HCT116 (cell line): ENCODE measurements at regions not wholly inside any gene's neighbourhood (a gene's known extent, or its start where the extent isn't known, plus 50 kb on each side); places are given as distances from the start of the nearest gene placed in this dataset.

Experiments used
- ATAC-seq: fragments of 200-7000 bp; cut with Tn5 transposase; 2 replicates; pipeline ENCODE4 v1.9.1; 2020; ENCODE audit warnings: mild to moderate bottlenecking, moderate library complexity
- BruUV-seq: library from RNA; stranded (reverse); fragments of 400-500 nt; replicated peaks from 2 replicates; lab custom pipeline; 2021; lab: Mats Ljungman, UMichigan
- CTCF ChIA-PET: fragments of 300-600 bp; sonication (Branson Sonifier 250); formaldehyde crosslinking; loops from one replicate; lab custom pipeline; 2021; ENCODE audit warnings: antibody characterized with exemption; lab: Charles Lee
- POLR2A ChIA-PET: fragments of 300-600, 350-600 bp; sonication (Branson Sonifier 250); formaldehyde crosslinking; loops from one replicate; lab custom pipeline; 2021; ENCODE audit warnings: antibody characterized with exemption; lab: Charles Lee
- RAD21 ChIA-PET, 2 experiments: fragments of 300-600 bp; sonication (Branson Sonifier 250); formaldehyde crosslinking; loops; one replicate each; lab custom pipeline; 2023; ENCODE audit warnings: low total read pairs in 2 of 2; ENCODE audit not compliant: uncharacterized antibody in 2 of 2, unreplicated experiment in 2 of 2, low non-redundant PET in 1 of 2; lab: Charles Lee
- DNase-seq: peaks from one replicate; pipeline ENCODE4 v3.0.0-alpha.2; 2010; ENCODE audit warnings: low read depth, low spot score
- H2AFZ ChIP-seq: fragments of 200-600 bp; shearing (Covaris generic), sonication (generic); 2 replicates; pipeline ENCODE4 v1.6.1; 2017; ENCODE audit warnings: low read depth, mixed run types, mixed read lengths, antibody characterized with exemption, low read length; ENCODE audit not compliant: poor library complexity, severe bottlenecking
- H3K27ac ChIP-seq: 2 replicates; pipeline ENCODE4 v1.5.1; 2012; ENCODE audit warnings: low read depth, low read length
- H3K27me3 ChIP-seq: fragments of 200-600 bp; sonication (generic); 2 replicates; pipeline ENCODE4 v1.6.1; 2016; ENCODE audit warnings: mixed run types, low read length, mixed read lengths; ENCODE audit not compliant: insufficient read depth
- H3K36me3 ChIP-seq, 2 experiments: fragments of 200-500 bp in 1 of 2; fragments of 200-600 bp in 1 of 2; sonication (Bioruptor generic) in 1 of 2; sonication (generic) in 1 of 2; 2 replicates each; pipeline versions ENCODE4 v1.5.1 to v1.6.1; 2014 to 2016; ENCODE audit warnings: low read length in 2 of 2, inconsistent platforms in 1 of 2, mixed read lengths in 1 of 2, mixed run types in 1 of 2; ENCODE audit not compliant: insufficient read depth in 2 of 2, control insufficient read depth in 1 of 2
- H3K4me1 ChIP-seq, 2 experiments: fragments of 200-600 bp in 1 of 2; sonication (generic) in 1 of 2; 2 replicates each; pipeline versions ENCODE4 v1.5.1 to v1.6.1; 2012 to 2017; ENCODE audit warnings: low read length in 2 of 2, inconsistent platforms in 1 of 2, mild to moderate bottlenecking in 1 of 2, mixed read lengths in 1 of 2, mixed run types in 1 of 2, moderate library complexity in 1 of 2; ENCODE audit not compliant: insufficient read depth in 2 of 2, control insufficient read depth in 1 of 2
- H3K4me2 ChIP-seq: fragments of 200-600 bp; sonication (generic); 2 replicates; pipeline ENCODE4 v1.6.1; 2017; ENCODE audit warnings: mixed run types, low read length, mixed read lengths
- H3K4me3 ChIP-seq, 2 experiments: fragments of 200-600 bp in 1 of 2; sonication (generic) in 1 of 2; replicated peaks in 1 of 2; 2 replicates each; pipeline ENCODE4 v1.5.1; 2011 to 2016; ENCODE audit warnings: low read length in 2 of 2, control low read depth in 1 of 2, low read depth in 1 of 2, mild to moderate bottlenecking in 1 of 2, mixed read lengths in 1 of 2, mixed run types in 1 of 2
- H3K79me2 ChIP-seq: fragments of 200-600 bp; sonication (generic); 2 replicates; pipeline ENCODE4 v1.6.1; 2017; ENCODE audit warnings: mild to moderate bottlenecking, mixed run types, low read length, moderate library complexity, mixed read lengths; ENCODE audit not compliant: insufficient read depth
- H3K9ac ChIP-seq: fragments of 200-600 bp; sonication (generic); 2 replicates; pipeline ENCODE4 v1.6.1; 2016; ENCODE audit warnings: low read length, mixed read lengths
- H3K9me2 ChIP-seq: fragments of 200-600 bp; sonication (generic), shearing (Covaris generic); 2 replicates; pipeline ENCODE4 v1.6.1; 2017; ENCODE audit warnings: mixed run types, mild to moderate bottlenecking, moderate library complexity; ENCODE audit not compliant: insufficient read depth
- H3K9me3 ChIP-seq, 2 experiments: fragments of 200-500 bp in 1 of 2; fragments of 200-600 bp in 1 of 2; sonication (Bioruptor generic) in 1 of 2; sonication (generic) in 1 of 2; 2 replicates each; pipeline ENCODE4 v1.6.1; 2014 to 2017; ENCODE audit warnings: low read length in 2 of 2, mixed read lengths in 2 of 2, inconsistent platforms in 1 of 2, low read depth in 1 of 2, mild to moderate bottlenecking in 1 of 2, mixed run types in 1 of 2, moderate library complexity in 1 of 2; ENCODE audit not compliant: control insufficient read depth in 1 of 2, insufficient read depth in 1 of 2
- H4K20me1 ChIP-seq: fragments of 200-600 bp; sonication (generic), shearing (Covaris generic); 2 replicates; pipeline ENCODE4 v1.6.1; 2017; ENCODE audit warnings: mixed run types, mild to moderate bottlenecking, moderate library complexity; ENCODE audit not compliant: insufficient read depth
- CBX3 ChIP-seq: IDR thresholded peaks from 2 replicates; pipeline ENCODE4 v1.6.1; 2012; ENCODE audit warnings: low read depth
- EGR1 ChIP-seq: IDR thresholded peaks from 2 replicates; pipeline ENCODE4 v1.6.1; 2012; ENCODE audit warnings: low read depth
- FOSL1 ChIP-seq: IDR thresholded peaks from 2 replicates; pipeline ENCODE4 v1.6.1; 2012; ENCODE audit warnings: low read depth
- POLR2A ChIP-seq: IDR thresholded peaks from 2 replicates; pipeline ENCODE4 v1.7.0; 2011; ENCODE audit warnings: borderline replicate concordance; ENCODE audit not compliant: insufficient read depth, insufficient read length; ENCODE audit errors: extremely low read depth
- POLR2AphosphoS5 ChIP-seq: IDR thresholded peaks from 2 replicates; pipeline ENCODE4 v1.6.1; 2011; ENCODE audit warnings: mild to moderate bottlenecking, low read depth, low read length, moderate library complexity
- SIN3A ChIP-seq: IDR thresholded peaks from 2 replicates; pipeline ENCODE4 v1.6.1; 2012; ENCODE audit warnings: low read depth
- SP1 ChIP-seq: IDR thresholded peaks from 2 replicates; pipeline ENCODE4 v1.6.1; 2012; ENCODE audit warnings: low read depth
- SRF ChIP-seq: IDR thresholded peaks from 2 replicates; pipeline ENCODE4 v1.6.1; 2012; ENCODE audit warnings: low read depth
- intact Hi-C: fragments of 100-400 bp; cut with micrococcal nuclease; formaldehyde crosslinking; loops from 2 replicates; pipeline ENCODE4 v1.10.0; 2022
- TF ChIP-seq, protein P1 (sequence below): IDR thresholded peaks from 2 replicates; pipeline ENCODE4 v1.6.1; 2012; ENCODE audit warnings: low read depth
- TF ChIP-seq, protein P2 (sequence below): IDR thresholded peaks from 2 replicates; pipeline ENCODE4 v1.6.1; 2012
- TF ChIP-seq, protein P3 (sequence below), 3 experiments: fragments of 200-600 bp in 1 of 3; sonication (generic) in 1 of 3; IDR thresholded peaks in 2 of 3; conservative IDR thresholded peaks in 1 of 3; 2 replicates each; pipeline ENCODE4 v1.5.1; 2012 to 2017; ENCODE audit warnings: low read depth in 2 of 3, low read length in 2 of 3, antibody characterized with exemption in 1 of 3, borderline replicate concordance in 1 of 3, control low read depth in 1 of 3, mild to moderate bottlenecking in 1 of 3, mixed read lengths in 1 of 3, mixed run types in 1 of 3, moderate library complexity in 1 of 3; ENCODE audit not compliant: insufficient read depth in 1 of 3

DNA sequence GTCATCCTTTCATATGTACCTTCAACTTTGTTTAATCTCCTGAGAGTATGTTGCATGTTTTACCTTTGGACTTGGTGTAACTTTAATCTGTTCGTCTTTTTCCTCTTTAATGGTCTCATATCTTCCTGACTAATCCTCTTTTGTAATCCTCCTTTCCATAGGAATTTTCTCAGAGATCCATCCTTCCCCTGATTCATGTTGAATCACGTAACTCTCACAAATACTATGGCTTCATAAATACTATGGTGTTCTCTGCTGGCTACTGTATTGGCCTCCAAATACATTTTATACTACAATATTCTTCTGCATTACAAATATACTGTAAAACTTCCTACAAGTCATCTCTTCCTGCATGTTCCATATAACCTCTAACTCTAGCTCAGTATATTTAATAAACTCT is 317.7 kb upstream of the ADGRB3 start:
- DNase-seq = no peak

More for the DNA sequence above, 317.7 kb upstream of the ADGRB3 start:
- no peaks in the 10 kb centered on the region for H3K9me2 ChIP-seq
- no peaks in the 10 kb centered on the region for H3K27me3 ChIP-seq
- no TSS peak for BruUV-seq
- no peaks in the 10 kb centered on the region for H3K36me3 ChIP-seq
- CTCF ChIA-PET = no interaction called here
- ATAC-seq = no peak
- TF ChIP-seq, protein P1, sequence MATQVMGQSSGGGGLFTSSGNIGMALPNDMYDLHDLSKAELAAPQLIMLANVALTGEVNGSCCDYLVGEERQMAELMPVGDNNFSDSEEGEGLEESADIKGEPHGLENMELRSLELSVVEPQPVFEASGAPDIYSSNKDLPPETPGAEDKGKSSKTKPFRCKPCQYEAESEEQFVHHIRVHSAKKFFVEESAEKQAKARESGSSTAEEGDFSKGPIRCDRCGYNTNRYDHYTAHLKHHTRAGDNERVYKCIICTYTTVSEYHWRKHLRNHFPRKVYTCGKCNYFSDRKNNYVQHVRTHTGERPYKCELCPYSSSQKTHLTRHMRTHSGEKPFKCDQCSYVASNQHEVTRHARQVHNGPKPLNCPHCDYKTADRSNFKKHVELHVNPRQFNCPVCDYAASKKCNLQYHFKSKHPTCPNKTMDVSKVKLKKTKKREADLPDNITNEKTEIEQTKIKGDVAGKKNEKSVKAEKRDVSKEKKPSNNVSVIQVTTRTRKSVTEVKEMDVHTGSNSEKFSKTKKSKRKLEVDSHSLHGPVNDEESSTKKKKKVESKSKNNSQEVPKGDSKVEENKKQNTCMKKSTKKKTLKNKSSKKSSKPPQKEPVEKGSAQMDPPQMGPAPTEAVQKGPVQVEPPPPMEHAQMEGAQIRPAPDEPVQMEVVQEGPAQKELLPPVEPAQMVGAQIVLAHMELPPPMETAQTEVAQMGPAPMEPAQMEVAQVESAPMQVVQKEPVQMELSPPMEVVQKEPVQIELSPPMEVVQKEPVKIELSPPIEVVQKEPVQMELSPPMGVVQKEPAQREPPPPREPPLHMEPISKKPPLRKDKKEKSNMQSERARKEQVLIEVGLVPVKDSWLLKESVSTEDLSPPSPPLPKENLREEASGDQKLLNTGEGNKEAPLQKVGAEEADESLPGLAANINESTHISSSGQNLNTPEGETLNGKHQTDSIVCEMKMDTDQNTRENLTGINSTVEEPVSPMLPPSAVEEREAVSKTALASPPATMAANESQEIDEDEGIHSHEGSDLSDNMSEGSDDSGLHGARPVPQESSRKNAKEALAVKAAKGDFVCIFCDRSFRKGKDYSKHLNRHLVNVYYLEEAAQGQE = no peak
- TF ChIP-seq FOSL1 (no peak), POLR2AphosphoS5 (no peak), EGR1 (no peak), SP1 (no peak), POLR2A (no peak), SRF (no peak), SIN3A (no peak), CBX3 (no peak)
- TF ChIP-seq, protein P2, sequence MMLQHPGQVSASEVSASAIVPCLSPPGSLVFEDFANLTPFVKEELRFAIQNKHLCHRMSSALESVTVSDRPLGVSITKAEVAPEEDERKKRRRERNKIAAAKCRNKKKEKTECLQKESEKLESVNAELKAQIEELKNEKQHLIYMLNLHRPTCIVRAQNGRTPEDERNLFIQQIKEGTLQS = no peak
- TF ChIP-seq, protein P3, sequence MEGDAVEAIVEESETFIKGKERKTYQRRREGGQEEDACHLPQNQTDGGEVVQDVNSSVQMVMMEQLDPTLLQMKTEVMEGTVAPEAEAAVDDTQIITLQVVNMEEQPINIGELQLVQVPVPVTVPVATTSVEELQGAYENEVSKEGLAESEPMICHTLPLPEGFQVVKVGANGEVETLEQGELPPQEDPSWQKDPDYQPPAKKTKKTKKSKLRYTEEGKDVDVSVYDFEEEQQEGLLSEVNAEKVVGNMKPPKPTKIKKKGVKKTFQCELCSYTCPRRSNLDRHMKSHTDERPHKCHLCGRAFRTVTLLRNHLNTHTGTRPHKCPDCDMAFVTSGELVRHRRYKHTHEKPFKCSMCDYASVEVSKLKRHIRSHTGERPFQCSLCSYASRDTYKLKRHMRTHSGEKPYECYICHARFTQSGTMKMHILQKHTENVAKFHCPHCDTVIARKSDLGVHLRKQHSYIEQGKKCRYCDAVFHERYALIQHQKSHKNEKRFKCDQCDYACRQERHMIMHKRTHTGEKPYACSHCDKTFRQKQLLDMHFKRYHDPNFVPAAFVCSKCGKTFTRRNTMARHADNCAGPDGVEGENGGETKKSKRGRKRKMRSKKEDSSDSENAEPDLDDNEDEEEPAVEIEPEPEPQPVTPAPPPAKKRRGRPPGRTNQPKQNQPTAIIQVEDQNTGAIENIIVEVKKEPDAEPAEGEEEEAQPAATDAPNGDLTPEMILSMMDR (IDR thresholded peaks at IDR 0.05 in 2 of 3, conservative IDR thresholded peaks at IDR 0.05 in 1 of 3; ENCODE audit: borderline replicate concordance in 1 of 3, insufficient read depth in 1 of 3, low read depth in 2 of 3, low read length in 2 of 3) = no peak
- POLR2A ChIA-PET = no interaction called here
- H3K4me2 ChIP-seq = no peak overlapping the region
- H3K79me2 ChIP-seq = no peaks in the 10 kb centered on the region
- H3K4me3 ChIP-seq = no peak overlapping the region
- H3K4me1 ChIP-seq = no peaks in the 10 kb centered on the region
- RAD21 ChIA-PET = no interaction called here
- no peak overlapping the region for H2AFZ ChIP-seq
- H3K9me3 ChIP-seq = peaks cover 6 to 16% of the 10 kb centered on the region in 2 experiments; a peak in 3 of 4 replicates
- no peaks in the 10 kb centered on the region for H4K20me1 ChIP-seq
- intact Hi-C loops = no loop called here
- no peak overlapping the region for H3K9ac ChIP-seq
- H3K27ac ChIP-seq = no peak overlapping the region
